GM04503 (cell line): ENCODE measurements at regions not wholly inside any gene's neighbourhood (a gene's known extent, or its start where the extent isn't known, plus 50 kb on each side); places are given as distances from the start of the nearest gene placed in this dataset.
"Not testable (repeated sequence)": the region's sequence is repeated elsewhere in the genome, so short reads cannot be mapped to it uniquely, and the experiment has no call there.

Experiments
- DNase-seq: peaks from one replicate; pipeline ENCODE4 v3.0.0-alpha.2; 2012; ENCODE audit warnings: low read depth

DNA sequence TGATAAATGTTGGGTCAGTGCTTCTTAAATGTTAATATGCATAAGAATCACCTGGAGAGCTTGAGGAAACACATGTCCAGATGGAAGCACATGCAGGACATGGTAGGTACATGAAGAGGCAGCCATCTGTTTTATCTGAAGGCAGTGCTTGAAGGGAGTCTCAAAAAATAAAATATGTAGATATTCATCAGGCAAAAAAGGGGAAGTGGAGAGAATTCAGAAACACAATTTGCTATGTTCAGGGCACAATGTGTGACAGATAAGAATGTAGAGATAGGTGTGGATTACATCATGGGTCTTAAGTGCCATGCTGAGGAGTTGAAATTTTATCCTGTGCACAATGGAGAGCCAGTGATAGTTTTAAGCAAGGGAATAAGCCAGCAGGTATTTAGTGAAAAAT lies 59.6 kb upstream of the CASK start:
- DNase-seq = no peak

DNA sequence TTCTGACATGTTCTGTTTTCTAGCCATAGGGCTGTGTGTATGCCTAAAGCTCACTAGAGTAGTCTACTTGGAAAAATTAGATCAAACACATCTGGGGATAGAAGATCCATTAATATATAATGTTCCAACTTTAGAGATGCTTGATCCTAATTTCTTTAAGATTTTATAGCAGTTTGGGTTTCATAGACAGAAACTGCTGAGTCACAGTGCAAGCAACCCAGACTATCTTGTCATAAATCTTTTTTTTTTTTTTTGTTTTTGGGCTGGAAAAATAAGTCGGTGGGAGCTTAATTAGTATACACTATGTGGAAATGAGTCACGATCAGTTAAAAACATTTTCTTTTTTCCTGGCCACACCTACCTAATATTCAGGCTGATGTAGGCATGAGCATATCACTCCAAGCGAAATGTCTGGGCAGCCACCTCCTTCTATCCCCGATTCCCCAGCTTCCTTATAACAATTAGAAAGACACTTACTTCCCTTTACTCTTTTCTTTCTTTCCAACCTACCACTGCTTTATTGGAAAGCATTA lies 58.2 kb upstream of the CASK start:
- no peak for DNase-seq

DNA sequence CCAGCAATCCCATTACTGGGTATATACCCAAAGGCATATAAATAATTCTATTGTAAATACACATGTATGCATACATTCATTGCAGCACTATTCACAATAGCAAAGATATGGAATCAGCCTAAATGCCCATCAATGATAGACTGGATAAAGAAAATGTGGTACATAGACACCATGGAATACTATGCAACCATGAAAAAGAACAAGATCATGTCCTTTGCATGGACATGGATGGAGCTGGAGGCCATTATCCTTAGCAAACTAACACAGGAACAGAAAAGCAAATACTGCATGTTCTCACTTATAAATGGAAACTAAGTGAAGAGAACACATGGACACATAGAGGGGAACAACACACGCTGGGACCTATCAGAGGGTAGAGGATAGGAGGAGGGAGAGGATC lies 51.3 kb upstream of the CASK start:
- DNase-seq = not testable (repeated sequence)

DNA sequence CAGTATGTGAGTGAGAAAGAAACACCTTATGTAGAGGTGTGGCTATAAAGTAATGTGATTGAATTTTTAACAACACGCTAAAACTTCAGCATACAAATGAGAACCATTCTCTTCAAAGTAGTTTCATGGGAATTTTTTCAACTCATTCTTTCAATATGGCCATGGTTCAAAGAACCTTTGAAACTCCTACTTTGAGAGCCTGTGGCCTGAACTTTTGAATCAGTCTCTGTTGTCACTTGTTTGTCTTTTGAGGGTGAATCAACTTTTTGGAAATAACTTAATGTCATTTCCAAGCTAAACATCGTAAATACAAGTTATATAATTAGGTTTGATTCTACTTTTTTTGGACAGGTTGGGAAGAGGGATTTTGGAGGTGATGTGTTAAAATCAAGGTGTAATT lies 49.9 kb upstream of the CASK start:
- DNase-seq = no peak
